ENCODE measurements at regions not wholly inside any gene's neighbourhood (a gene's known extent, or its start where the extent isn't known, plus 50 kb on each side); places are given as distances from the start of the nearest gene placed in this dataset.
"Not testable (repeated sequence)": the region's sequence is repeated elsewhere in the genome, so short reads cannot be mapped to it uniquely, and the experiment has no call there.

DNA sequence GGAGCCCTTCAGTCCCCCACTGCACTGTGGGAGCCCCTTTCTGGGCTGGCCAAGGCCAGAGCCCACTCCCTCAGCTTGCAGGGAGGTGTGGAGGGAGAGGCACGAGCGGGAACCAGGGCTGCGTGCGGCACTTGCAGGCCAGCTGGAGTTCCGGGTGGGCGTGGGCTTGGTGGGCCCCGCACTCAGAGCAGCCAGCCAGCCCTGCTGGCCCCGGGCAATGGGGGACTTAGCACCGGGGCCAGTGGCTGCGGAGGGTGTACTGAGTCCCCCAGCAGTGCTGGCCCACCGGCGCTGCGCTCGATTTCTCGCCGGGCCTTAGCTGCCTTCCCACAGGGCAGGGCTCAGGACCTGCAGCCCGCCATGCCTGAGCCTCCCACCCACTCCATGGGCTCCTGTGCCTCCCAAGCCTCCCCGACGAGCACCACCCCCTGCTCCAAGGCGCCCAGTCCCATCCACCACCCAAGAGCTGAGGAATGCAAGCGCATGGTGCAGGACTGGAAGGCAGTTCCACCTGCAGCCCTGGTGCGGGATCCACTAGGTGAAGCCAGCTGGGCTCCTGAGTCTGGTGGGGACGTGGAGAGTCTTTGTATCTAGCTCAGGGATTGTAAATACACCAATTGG is 776.2 kb downstream of the KCTD8 start:
- not testable (repeated sequence) for DNase-seq

DNA sequence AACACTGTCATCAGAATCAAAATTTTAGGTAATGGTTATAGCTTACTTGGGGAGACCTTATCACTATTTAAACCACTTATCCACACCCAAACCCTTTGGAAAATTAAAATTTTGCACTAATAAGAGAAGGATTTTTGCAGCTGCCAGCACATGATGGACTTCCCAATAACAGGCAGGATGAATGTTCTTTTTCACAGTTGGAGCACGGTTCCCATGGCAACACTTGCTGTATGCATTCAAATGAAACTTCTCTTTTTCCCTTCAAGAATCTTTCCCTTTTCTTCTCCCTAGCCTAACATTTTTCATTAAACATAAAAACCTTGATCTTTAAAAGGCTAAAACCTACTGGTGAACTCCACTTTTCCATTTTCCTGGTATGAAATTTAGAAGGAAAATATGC is 768.2 kb downstream of the KCTD8 start:
- no peak for DNase-seq

DNA sequence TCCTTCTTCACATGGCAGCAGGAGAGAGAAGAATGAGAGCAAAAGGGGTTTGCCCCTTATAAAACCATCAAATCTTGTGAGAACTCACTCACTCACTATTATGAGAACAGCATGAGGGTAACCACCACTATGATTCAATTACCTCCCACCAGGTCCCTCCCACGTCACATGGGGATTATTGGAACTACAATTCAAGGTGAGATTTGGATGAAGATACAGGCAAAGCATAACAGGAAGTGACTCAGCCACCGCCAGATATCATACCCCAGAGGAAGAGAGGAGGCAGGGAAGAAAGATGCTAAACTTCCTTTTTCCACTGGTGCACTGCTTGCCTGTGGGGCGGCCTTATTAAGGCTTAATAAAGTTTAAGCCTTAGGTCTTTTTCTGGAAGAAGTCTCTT is 766.1 kb downstream of the KCTD8 start:
- DNase-seq, result no peak

DNA sequence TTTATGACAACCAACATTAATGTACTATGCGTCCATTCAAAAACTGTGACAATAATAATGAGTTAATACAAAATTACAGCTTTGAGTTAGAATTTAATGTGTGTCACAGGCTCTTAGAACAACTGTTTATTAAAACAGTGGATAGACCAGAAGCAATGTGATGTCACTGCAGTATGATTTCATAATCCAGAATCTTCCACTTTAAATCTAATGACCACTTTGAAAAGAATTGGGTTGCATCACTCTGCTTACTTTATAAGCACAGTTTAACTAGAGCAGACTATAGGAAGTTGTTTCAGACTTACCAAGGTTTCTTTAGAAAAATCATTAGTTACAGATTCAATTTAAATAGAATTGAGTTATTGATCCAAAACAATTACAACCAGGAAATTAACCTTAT is 758.5 kb downstream of the KCTD8 start:
- no peak for DNase-seq

DNA sequence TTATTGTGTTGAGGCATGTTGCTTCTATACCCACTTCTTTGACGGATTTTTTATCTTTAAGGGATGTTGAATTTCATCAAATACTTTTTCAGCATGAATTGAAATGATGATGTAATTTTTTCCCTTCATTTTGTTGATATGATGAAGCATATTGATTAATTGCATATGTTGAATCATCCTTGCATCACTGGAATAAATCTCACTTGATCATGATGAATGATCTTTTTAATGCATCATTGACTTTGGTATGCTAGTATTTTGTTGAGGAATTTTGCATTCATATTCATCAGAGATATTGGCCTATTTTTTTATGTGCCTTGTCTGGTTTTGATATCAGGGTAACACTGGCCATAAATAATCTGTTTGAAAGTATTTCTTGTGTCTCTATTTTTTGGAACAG is 754.7 kb downstream of the KCTD8 start:
- no peak for DNase-seq

DNA sequence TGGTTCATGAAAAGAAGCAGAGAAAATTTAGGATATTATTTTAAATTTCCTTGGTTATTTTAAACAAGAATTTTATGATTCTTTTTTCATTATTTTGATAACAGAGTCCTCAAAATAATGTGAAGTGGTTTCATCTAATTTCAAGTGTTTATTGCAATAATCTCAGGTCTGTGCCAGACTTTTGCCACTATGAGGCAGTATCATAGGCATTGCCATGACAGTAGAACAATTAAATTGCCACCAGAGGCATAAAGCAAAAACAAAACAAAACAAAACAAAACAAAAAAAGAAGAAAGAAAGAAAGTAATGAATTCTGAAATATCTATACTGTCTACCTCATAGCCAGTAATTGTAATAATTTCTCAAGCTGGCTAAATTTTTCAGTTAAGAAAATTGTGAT is 739.2 kb downstream of the KCTD8 start:
- DNase-seq, result no peak

DNA sequence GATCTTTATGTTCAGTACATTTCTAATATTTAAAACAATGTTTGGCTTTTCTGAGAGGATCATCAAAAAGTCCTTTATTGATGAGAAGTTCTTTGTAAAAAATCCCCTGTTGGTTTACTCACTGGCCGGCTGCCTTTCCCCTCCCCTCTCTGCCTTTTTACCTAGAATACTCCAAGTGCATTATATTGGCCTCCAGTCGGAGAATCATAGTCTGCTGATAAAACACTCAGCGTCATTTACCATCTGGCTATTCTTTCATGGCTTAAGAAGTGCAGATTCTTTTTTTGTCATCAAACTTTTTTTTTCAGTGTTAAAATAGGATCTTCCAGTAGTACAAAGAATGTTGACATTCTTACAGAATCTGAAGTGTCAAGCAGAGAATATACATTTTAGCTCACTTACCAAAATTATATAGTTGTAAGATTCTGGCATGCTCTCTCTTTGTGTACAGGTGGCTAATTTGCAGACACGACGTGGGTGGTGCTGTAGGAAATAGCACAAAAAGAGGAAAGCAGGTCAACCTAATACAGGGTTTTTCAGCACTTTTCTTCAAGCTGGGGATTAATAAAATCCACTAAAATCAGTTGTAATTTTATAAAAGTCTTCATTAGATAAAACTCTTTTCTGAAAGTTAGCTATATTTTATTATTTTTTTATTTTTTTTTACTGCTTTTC is 731.8 kb downstream of the KCTD8 start:
- DNase-seq, result no peak

DNA sequence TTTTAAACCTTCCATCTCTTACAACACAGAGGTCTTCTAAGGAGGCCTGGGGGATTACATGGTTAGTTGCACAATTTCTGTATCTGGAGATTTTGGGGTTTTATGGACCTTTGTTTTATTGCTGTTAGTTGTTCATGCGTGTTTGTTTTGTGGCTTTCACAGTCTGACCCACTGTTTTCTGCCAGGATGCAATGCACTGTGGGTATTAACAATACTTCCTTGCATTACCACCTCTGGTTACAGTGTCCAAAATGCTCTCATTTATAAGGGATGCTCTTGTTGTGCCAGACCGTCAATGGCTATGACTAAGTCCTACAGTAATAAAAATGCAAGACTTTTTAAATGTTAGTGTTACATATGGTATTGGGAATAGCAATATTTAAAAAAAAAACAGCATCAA is 730.2 kb downstream of the KCTD8 start:
- no peak for DNase-seq

DNA sequence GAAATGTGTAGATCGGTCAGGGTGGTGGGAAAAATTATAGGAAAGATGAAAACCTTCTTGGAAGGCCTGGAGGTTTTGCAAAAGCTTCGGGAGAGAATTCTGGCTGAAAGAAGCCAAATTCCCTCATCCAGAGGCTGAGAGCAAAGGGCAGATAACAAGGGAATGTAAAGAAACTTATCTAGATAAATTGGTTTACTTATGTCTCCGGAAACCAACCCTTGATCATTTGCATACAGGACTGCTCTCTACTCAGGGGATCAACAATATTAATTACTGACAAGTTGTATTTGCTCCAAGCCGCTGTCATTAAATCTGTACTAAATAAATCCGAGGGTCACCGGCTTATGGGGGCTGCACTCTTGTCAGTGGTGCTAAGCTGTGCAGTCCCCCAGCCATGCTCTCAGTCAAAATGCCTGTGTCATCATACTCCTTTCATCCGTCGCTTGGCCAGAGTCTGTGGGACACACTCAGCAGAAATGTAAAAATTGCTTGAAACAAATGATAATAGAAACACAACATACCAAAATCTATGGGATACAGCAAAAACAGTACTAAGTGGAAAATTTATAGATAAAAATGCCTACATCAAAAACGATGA is 715.7 kb downstream of the KCTD8 start:
- DNase-seq, result no peak

DNA sequence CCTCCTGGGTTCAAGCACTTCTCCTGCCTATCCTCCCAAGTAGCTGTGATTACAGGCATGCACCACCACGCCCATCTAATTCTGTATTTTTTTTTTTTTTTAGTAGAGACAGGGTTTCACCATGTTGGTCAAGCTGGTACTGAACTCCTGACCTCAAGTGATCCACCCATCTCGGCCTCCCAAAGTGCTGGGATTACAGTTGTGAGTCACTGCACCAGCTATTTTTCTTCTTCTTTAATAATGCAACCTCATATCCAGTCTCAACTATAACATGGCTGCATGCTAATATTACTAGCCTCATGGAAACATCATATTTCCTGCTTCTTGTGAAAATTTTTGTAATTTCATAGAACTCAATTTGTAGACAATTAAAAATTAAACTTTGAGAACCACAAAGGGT is 706.5 kb downstream of the KCTD8 start:
- no peak for DNase-seq

DNA sequence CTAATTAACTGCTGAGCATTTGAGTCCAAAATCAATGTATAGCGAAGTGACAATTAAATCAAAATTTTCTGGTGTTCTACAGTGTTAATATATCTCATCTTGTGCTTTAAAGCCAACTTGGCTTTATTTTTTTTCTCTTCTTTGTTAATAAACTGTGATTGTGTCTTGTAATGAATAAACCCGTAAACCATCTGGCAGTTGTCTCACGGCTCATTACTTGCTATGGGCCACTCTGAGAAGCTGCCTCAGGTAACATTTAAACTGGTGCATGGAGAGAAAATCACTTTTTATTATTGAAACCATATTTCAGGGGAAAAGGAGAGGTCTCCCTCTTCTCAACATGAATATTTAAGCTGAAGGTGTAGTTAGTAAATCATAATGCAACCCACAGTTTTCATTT is 694.0 kb downstream of the KCTD8 start:
- no peak for DNase-seq

DNA sequence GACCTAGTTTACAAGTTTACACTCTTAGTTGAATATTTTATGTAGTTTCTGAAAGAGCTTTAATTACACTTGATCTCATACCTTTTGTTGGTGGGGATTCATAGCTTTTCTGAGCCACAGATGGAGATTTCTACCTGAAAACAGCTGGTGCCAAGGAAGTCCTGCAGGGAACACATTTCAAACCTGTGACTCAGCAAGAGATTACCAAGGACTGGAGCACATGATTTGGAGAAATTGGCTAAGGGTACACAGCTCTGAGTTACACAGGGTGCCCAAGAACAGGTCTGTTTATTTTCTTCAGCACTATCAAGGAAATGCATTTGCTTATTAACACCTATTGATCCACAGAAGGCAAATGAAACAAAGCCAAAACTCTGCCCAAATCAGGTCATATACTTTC is 691.5 kb downstream of the KCTD8 start:
- DNase-seq, result no peak

DNA sequence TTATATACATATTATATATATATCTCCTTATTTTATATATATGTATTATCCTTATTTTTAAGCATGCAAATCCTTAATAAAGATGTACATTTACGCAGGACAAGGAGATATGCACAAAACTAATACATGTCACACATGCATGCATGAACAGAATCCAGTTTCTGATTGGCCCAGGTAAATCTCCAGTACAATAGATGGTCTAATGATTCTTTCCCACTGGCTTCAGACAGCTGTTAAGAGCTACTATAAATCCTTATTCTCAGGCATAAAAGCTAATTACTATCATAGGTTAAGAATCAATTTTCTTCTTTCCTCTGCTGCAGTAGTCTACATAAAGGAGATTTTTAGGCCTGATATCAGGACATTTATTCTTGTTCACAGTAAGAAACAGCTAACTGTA is 689.8 kb downstream of the KCTD8 start:
- no peak for DNase-seq

DNA sequence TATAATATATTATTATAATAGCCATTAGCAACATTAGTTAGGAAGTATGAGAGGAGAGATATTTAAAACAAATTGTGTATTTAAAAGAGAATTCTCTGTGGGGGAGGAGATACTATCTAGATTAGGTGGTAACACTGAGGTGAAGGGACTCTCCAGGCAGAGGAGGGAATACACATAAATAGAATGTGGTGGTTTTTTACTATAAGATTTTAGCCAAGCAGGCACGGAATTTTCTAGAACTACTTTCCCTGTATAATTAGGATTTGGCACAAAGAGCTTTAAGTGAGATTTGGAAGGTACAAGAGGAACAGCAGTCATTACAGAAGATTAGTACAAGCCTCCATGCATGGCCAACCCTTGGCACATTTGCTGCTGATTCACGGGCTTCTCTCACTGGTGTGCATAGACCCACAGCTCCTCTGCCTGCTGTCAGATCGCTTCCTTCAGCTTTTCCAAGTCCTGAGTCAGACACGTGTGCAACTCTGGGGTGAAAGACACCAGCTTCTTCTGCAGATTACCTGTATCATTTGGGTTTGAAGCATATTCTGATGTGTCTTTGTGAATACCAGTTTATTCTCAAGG is 685.5 kb downstream of the KCTD8 start:
- DNase-seq, result no peak

DNA sequence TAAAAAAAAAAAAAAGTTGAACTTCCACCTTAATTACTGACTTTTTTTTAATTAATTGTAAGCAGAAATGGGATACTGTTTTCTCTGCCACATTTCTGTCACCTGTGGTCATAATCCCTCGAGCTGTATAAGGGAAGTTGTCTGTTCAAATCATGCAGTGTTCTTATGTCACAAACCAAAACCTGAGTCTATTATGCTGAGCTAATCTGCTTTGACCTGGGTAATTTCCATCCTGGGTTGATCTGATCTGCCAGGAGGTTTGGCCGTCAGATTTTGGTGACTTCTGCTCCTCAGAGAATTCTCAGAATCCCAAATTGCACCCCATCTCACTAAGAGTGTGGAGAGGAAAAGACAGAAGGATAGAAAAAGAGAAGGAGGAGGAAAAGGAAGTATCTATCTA is 683.1 kb downstream of the KCTD8 start:
- no peak for DNase-seq

DNA sequence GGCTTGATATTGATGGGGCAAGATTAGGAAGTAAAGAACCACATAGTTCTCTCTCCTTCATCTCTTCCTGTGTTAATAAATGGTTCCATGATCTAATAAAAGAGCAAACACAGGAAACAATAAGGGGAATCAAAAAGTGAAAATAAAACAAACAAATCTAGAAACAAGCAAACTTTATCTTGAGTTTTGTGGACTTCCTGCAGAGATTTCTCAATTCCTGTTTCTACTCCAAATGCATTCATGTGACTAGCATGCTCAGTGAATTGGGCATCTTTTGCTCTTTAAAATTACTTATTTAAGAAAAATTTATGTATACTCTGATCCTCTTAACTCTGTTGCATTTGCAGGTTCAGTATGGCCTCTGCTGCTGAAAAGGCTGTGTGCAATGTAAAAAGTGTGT is 682.0 kb downstream of the KCTD8 start:
- no peak for DNase-seq

DNA sequence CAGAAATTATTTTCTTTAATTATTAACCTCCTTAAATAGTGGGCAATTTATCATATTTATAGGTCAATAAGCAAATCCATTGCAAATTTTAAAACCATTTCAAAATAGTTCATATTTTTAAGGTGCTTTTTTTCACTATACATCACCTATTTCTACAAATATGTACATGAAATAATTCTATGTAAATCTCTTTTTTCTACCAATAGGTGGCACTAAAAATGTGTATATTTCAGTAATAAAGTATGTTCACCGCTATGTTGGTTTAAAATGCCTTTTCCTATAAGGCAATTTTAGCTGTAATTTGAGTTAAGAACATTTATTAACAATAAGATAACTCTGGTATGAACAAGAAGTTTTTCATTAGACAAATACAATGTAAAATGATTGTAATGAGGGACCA is 672.2 kb downstream of the KCTD8 start:
- peak; percentile 1 for DNase-seq

DNA sequence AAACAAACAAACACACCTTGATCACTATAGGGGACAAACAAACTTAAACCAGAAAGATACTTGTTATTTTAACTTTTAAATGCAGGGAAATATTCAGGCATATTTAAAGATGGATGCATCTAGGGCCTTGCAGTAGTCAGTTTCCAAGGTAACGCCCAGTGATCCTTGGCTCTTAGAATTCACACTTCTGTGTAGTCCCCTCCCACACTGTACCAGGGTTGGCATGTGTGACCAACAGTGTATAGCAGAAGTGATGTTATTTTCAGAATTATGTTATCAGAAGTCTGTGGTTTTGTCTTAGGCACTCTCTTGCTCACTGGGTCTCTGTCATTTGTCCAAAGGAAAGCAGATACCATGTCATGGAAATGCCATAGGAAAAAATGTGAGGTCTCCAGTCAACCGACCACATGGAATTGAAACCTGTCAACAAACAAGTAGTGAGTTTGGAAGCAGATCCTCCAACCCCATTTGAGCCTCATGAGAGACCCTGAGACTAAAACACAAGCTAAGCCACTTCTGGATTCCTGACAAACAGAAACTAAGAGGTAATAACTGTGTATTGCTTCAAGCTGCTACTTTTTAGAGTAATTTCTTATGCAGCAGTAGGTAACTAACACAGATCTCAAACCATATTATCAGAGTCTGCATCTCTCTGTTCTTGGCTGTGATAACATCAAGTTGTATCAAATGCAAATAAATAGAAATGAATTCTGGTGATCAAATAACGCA is 670.3 kb downstream of the KCTD8 start:
- DNase-seq, result no peak

DNA sequence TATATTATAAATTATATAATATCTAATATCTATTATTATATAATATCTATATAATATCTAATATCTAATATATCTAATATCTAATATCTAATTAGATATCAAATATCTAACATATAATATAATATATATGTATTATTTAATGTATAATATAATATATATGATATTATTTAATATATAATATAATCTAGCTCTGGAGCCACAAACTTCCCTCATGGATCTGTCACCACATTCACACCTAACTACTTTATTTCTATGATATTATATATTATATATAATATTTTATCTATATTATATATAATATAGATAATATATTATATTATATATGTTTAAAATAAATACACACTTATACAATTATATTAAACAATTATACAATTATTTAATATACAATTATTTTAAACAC is 667.5 kb downstream of the KCTD8 start:
- DNase-seq, result no peak

DNA sequence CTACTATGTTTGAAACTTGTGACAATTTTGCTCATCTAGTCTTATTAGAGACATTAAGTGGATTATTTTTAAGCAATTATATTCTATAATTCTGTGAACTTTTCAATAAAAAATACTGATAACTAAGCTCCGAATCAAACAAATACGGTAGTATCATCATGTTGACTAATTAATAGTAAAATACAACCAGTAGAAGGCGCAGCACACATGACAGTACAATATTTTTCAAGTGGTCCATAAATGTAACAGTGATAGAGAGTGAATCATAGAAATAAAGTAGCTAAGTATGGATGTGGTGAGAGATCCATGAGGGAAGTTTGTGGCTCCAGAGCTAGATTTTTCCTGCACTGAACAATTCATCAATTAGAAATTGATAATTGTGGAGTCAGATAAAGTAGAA is 666.2 kb downstream of the KCTD8 start:
- DNase-seq, result no peak

DNA sequence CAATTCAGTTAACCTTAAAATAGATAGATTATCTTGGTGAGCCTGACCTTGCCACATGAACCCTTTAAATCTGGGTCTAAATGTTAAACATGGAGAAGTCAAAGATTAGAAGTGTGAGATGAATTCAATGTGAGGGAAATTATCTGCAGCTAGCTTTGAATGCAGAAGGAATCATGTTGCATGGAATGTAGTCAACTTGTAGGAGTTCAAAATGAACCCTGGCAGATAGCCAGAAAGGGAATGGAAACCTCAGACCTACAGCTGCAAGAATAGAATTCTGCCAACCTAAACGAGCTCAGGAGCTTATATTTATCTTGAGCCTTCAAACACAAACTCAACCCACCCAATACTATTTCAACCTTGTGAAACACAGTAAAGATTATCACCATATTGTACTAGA is 632.5 kb downstream of the KCTD8 start:
- DNase-seq, result no peak

DNA sequence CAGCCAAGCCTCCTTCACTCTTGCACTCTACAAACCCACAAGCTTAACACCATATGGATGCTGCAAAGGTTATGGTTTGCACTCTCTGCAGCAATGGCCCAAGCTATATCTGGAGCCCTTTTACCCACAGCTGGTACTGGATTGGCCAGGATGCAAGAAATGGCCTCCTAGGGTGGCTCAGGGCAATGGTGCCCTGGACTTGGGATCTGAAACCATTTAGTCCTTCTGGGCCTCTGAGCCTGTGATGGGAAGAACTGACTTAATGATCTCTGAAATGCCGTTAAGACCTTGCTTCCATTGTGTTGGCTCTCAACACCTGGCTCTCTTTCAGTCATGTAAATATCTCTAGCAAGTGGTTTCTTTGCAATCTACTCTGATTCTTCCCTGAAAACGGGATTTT is 626.0 kb downstream of the KCTD8 start:
- no peak for DNase-seq

DNA sequence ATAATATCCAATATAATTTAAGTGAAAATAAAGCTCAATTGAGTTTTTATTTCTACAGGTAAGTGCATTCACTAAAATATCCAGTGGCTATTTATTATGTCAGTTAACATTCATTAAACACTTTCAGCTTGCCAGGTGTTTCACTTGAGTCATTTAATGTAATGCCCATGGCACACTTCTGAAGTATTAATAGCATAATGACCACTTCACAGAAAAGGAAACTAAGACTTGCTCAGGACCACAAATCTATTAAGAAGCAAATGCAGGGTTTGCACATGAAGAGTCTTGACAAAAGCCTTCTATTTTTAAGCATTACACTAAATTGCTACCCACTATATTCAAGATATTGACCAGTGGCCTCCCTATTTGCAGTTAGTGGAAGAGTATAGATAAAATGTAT is 612.7 kb downstream of the KCTD8 start:
- no peak for DNase-seq

DNA sequence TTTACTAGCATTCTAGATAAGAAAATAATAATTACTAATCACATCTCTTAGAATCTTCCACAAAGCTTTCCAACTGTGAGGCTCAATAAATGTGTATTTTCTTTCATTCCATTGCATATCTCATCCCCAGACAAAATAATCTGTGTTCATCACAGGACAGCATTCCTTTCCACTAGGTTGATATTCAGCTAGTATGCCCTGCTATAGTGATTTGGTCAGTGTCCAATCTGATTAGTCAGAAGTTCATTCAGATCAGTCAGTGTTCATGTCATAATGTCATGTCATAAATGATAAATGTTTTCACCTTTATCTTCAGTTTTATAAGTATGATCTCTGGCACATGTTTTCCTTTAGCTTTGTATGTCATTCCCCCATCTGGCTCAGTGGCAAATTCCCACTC is 611.4 kb downstream of the KCTD8 start:
- no peak for DNase-seq

All from inflammatory macrophage treated with lipopolysaccharide for 4 hours (primary cell).